DOHH2 (cell line): ENCODE measurements at regions not wholly inside any gene's neighbourhood (a gene's known extent, or its start where the extent isn't known, plus 50 kb on each side); places are given as distances from the start of the nearest gene placed in this dataset.

Source experiments
- H3F3A ChIP-seq: fragments of 200-600 bp; sonication (generic), shearing (Covaris generic); 2 replicates; pipeline ENCODE4 v1.6.0; 2016; ENCODE audit warnings: antibody characterized with exemption, mild to moderate bottlenecking; ENCODE audit not compliant: control insufficient read depth, insufficient read depth
- H3K27ac ChIP-seq: fragments of 200-600 bp; sonication (generic); 2 replicates; pipeline ENCODE4 v1.5.1; 2014; ENCODE audit warnings: low read depth, mild to moderate bottlenecking, low read length, moderate library complexity
- H3K27me3 ChIP-seq: fragments of 200-600 bp; sonication (generic); 2 replicates; pipeline ENCODE4 v1.6.1; 2014; ENCODE audit warnings: mild to moderate bottlenecking, low read length, mixed read lengths; ENCODE audit not compliant: control insufficient read depth
- H3K36me3 ChIP-seq: fragments of 200-600 bp; sonication (generic); 2 replicates; pipeline ENCODE4 v1.6.1; 2014; ENCODE audit warnings: mild to moderate bottlenecking, low read length, moderate library complexity, mixed read lengths; ENCODE audit not compliant: control insufficient read depth
- H3K4me1 ChIP-seq: fragments of 200-600 bp; sonication (generic); 2 replicates; pipeline ENCODE4 v1.6.1; 2014; ENCODE audit warnings: mild to moderate bottlenecking, low read length, mixed read lengths; ENCODE audit not compliant: control insufficient read depth
- H3K4me2 ChIP-seq: fragments of 200-600 bp; sonication (generic); 2 replicates; pipeline ENCODE4 v1.6.0; 2014; ENCODE audit warnings: mild to moderate bottlenecking, low read length, moderate library complexity
- H3K4me3 ChIP-seq: fragments of 200-600 bp; sonication (generic); 2 replicates; pipeline ENCODE4 v1.5.1; 2014; ENCODE audit warnings: mild to moderate bottlenecking, low read length, mixed read lengths
- H3K79me2 ChIP-seq: fragments of 200-600 bp; sonication (generic); 2 replicates; pipeline ENCODE4 v1.6.1; 2014; ENCODE audit warnings: mild to moderate bottlenecking, low read length, mixed read lengths; ENCODE audit not compliant: control insufficient read depth
- H3K9me2 ChIP-seq: fragments of 200-600 bp; sonication (generic); replicated peaks from 2 replicates; pipeline ENCODE4 v1.6.1; 2014; ENCODE audit warnings: mild to moderate bottlenecking, low read length, mixed read lengths; ENCODE audit not compliant: control insufficient read depth
- H3K9me3 ChIP-seq: fragments of 200-600 bp; sonication (generic); 2 replicates; pipeline ENCODE4 v1.6.1; 2014; ENCODE audit warnings: antibody characterized with exemption, low read length, mixed read lengths; ENCODE audit not compliant: control insufficient read depth, insufficient read depth
- H4K20me1 ChIP-seq: fragments of 200-600 bp; sonication (generic); 2 replicates; pipeline ENCODE4 v1.6.0; 2014; ENCODE audit warnings: low read depth, mild to moderate bottlenecking, antibody characterized with exemption, low read length, moderate library complexity; ENCODE audit not compliant: control insufficient read depth, insufficient read depth
- CTCF ChIP-seq: fragments of 200-600 bp; sonication (generic); IDR thresholded peaks from one replicate; pipeline ENCODE4 v1.5.1; 2014; ENCODE audit warnings: antibody characterized with exemption, mild to moderate bottlenecking, low read depth, low read length; ENCODE audit not compliant: poor library complexity, severe bottlenecking
- EZH2phosphoT487 ChIP-seq: fragments of 200-600 bp; sonication (generic); IDR thresholded peaks from 2 replicates; pipeline ENCODE4 v1.6.1; 2017; ENCODE audit warnings: borderline replicate concordance, mild to moderate bottlenecking, antibody characterized with exemption, low read length, moderate library complexity, mixed read lengths

- no peaks in the 10 kb centered on the region for H3K36me3 ChIP-seq
- no peak for TF ChIP-seq EZH2phosphoT487
- TF ChIP-seq CTCF: no peak
- no peaks in the 10 kb centered on the region for H3K9me3 ChIP-seq
- H3K4me1 ChIP-seq: no peaks in the 10 kb centered on the region
- no peak overlapping the region for H3K4me2 ChIP-seq
- no peaks in the 10 kb centered on the region for H3K79me2 ChIP-seq
- H4K20me1 ChIP-seq: no peaks in the 10 kb centered on the region
- no peak overlapping the region for H3K4me3 ChIP-seq
- no peaks in the 10 kb centered on the region for H3K9me2 ChIP-seq
- H3K27ac ChIP-seq: no peak overlapping the region
- H3F3A ChIP-seq: no peaks in the 10 kb centered on the region
- H3K27me3 ChIP-seq: no peaks in the 10 kb centered on the region
Observed at GRCh38 chr22:44427611-44428470, 70.2 kb downstream of the RTL6 start.

GRCh38 chr22:44426981-44427380, 71.1 kb downstream of the RTL6 start:
- H3K27me3 ChIP-seq: no peaks in the 10 kb centered on the region
- no peaks in the 10 kb centered on the region for H3K4me1 ChIP-seq
- H3K36me3 ChIP-seq: no peaks in the 10 kb centered on the region
- H3K9me3 ChIP-seq: no peaks in the 10 kb centered on the region
- H3F3A ChIP-seq: no peaks in the 10 kb centered on the region
- H3K9me2 ChIP-seq: no peaks in the 10 kb centered on the region
- H3K4me3 ChIP-seq: no peak overlapping the region
- H3K4me2 ChIP-seq: no peak overlapping the region
- no peak overlapping the region for H3K27ac ChIP-seq
- H3K79me2 ChIP-seq: no peaks in the 10 kb centered on the region
- TF ChIP-seq EZH2phosphoT487 (no peak), CTCF (no peak)
- no peaks in the 10 kb centered on the region for H4K20me1 ChIP-seq

GRCh38 chr22:44425694-44426045, 72.4 kb downstream of the RTL6 start:
- Histone ChIP-seq H3F3A (no peaks in the 10 kb centered on the region), H3K4me2 (no peak overlapping the region), H3K4me1 (no peaks in the 10 kb centered on the region), H3K9me2 (no peaks in the 10 kb centered on the region), H3K27ac (no peak overlapping the region), H3K36me3 (no peaks in the 10 kb centered on the region), H3K27me3 (no peaks in the 10 kb centered on the region), H3K79me2 (no peaks in the 10 kb centered on the region), H3K9me3 (no peaks in the 10 kb centered on the region), H3K4me3 (no peak overlapping the region), H4K20me1 (no peaks in the 10 kb centered on the region)
- TF ChIP-seq CTCF (no peak), EZH2phosphoT487 (no peak)
